SKM-1 (cell line): ENCODE measurements at regions not wholly inside any gene's neighbourhood (a gene's known extent, or its start where the extent isn't known, plus 50 kb on each side); places are given as distances from the start of the nearest gene placed in this dataset.
"Not testable (repeated sequence)": the region's sequence is repeated elsewhere in the genome, so short reads cannot be mapped to it uniquely, and the experiment has no call there.

Experiments
- DNase-seq: peaks from one replicate; lab custom pipeline; 2025; ENCODE audit not compliant: unreplicated experiment; lab: John Stamatoyannopoulos, UW

GRCh38 chr6:71698702-71699101, 187.6 kb upstream of the RIMS1 start:
- DNase-seq = no peak

- DNase-seq = no peak
These were observed 179.8 kb upstream of the RIMS1 start for GRCh38 chr6:71706523-71706922.

- DNase-seq = no peak
These were observed 179.3 kb upstream of the RIMS1 start for GRCh38 chr6:71707059-71707458.

- no peak for DNase-seq
These were observed 165.6 kb upstream of the RIMS1 start for GRCh38 chr6:71720705-71721104.

GRCh38 chr6:71721642-71722041, 164.7 kb upstream of the RIMS1 start:
- DNase-seq = no peak

GRCh38 chr6:71722736-71723135, 163.6 kb upstream of the RIMS1 start:
- DNase-seq = no peak

- DNase-seq = no peak
These were observed 161.8 kb upstream of the RIMS1 start for GRCh38 chr6:71724456-71725125.

- DNase-seq = no peak
These were observed 161.3 kb upstream of the RIMS1 start for GRCh38 chr6:71725126-71725470.

- DNase-seq = no peak
These were observed 160.2 kb upstream of the RIMS1 start for GRCh38 chr6:71726121-71726520.

GRCh38 chr6:71727632-71728294, 158.6 kb upstream of the RIMS1 start:
- DNase-seq = no peak

- no peak for DNase-seq
These were observed 156.1 kb upstream of the RIMS1 start for GRCh38 chr6:71730284-71730683.

- no peak for DNase-seq
These were observed 152.1 kb upstream of the RIMS1 start for GRCh38 chr6:71733970-71734899.

- no peak for DNase-seq
These were observed 148.4 kb upstream of the RIMS1 start for GRCh38 chr6:71737953-71738352.

- no peak for DNase-seq
These were observed 140.8 kb upstream of the RIMS1 start for GRCh38 chr6:71745525-71745924.

- no peak for DNase-seq
These were observed 120.1 kb upstream of the RIMS1 start for GRCh38 chr6:71766146-71766760.

GRCh38 chr6:71766796-71767195, 119.6 kb upstream of the RIMS1 start:
- DNase-seq = no peak

GRCh38 chr6:71768356-71768755, 118.0 kb upstream of the RIMS1 start:
- DNase-seq = no peak

- DNase-seq = no peak
These were observed 77.5 kb upstream of the RIMS1 start for GRCh38 chr6:71808865-71809264.

GRCh38 chr6:71810880-71811279, 75.5 kb upstream of the RIMS1 start:
- no peak for DNase-seq

GRCh38 chr6:71822625-71823024, 63.7 kb upstream of the RIMS1 start:
- no peak for DNase-seq

- DNase-seq = not testable (repeated sequence)
These were observed 54.1 kb upstream of the RIMS1 start for GRCh38 chr6:71832110-71832764.
